HG03066 (cell line): ENCODE measurements at regions not wholly inside any gene's neighbourhood (a gene's known extent, or its start where the extent isn't known, plus 50 kb on each side); places are given as distances from the start of the nearest gene placed in this dataset.

Experiments
- ATAC-seq: cut with Tn5 transposase; IDR thresholded peaks from one replicate; pipeline ENCODE4 v1.9.1; 2021; ENCODE audit warnings: low read depth; ENCODE audit not compliant: unreplicated experiment

DNA sequence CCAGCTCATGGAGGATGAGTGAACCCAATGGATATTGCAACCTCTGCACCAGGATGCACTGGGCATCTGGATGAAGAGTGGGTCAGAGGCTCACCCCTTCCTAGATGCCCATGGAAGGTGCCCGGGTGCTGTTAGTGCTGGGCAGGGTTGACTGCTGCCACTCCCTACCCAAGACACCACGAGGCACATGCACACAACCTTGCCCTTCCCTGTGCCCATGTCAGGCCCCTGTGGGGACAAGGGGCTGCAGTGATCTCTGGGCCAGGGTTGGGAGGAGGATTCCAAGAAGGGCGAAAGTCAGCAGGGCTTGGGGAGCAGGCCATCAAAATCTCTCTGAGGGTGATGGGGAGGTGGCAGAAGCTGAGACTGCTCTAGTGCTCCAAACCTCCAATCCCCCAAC, 309.7 kb upstream of the ST6GAL2 start:
- no peak for ATAC-seq

DNA sequence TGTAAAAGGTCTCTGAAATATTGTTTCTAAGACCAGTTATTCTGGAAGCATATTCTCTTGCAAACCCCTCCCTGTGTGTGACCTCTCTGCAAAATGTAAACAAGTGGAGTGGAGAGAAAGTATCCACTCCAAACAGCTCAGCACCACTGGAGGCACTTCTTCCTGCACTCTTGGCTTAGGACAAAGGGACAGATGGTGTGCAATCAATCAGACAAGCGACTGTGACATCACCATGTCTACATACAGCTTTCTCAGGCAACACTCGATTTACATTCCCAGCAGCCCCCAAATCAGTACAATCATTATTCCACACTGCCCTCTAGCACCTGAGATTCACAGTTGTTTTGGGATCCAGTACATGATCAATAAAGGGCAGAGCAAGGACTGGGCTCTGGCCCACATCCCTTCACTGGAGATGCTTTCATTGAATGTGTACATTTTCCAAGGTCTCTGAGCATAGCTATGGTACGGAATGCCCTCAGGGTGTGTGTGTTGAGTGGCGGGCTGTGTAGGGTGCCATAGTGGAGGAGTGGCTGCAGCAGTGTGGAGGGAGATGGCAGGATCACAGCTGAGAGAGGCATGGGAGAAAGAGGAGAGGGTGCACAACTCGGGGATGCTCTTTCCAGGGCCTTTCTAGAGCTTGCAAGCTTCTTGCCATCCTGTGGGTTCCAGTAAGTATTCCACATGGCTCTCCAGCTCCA, 311.8 kb upstream of the ST6GAL2 start:
- ATAC-seq: no peak

DNA sequence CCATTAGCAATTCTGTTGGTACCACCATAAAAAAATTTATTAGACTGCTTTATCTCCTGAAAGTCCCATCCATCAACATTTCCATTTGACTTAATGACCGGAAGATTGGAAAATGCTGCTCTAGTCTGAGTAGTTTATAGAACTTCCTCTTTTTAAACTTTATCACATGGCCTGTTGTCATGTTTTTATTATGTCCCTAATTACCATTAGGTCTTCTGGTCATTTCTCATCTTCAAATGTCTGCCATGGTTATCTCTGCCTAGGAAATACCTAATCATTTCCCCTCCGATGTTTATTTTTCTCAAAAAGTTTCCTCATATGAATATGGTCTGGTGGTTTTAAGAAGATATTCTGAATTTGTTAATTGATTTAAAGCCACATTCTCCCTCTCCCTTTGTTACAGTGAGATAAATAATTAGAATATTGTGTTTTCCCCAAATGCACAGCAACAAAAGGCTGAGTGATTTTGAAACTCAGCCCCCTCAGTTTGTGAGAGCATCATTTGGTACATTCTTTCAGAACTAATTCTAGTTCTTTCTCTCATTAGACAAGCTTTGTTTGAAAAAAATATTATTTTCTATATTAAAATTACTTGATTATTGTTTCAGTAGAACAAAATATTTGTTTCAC, 317.1 kb upstream of the ST6GAL2 start:
- no peak for ATAC-seq

DNA sequence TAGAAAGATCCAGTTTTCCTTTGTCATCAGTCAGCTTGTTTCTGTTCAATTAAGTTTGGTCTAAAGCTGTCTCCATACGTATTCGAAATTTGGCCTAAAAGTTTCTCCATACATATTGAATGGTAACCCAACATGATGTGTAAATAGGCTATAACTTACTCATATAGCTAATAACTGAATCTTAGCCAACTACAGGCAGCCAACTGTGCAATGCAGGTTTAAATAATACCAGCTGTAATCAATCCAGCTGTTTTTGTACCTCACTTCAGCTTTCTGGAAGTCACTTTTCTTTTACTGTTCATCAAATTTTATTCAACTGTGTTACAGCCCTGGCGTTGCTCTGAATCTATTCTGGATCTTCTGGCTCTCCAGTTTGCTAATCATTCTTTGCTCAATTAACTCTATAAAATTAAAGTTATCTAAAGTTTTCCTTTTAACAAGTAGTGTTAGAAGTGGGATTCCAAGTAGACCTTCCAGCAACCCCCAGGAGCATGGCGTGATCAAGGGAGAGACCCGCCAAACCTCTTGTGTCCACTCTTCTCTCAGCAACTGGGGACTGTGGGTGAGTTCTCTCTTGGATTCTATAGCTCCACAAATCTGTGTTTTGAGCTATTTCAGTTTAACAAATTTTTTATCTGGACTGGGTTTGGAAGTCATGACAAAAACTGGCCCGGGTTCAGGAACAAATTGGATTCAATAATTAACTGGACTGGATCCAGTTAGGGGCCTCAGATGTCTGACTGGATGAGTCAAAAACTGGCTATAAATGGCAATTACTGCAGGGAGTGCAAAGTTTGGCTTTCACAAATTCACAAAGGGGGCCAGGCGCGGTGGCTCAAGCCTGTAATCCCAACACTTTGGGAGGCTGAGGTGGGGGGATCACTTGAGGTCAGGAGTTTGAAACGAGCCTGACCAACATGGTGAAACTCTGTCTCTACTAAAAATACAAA, 329.7 kb upstream of the ST6GAL2 start:
- no peak for ATAC-seq

DNA sequence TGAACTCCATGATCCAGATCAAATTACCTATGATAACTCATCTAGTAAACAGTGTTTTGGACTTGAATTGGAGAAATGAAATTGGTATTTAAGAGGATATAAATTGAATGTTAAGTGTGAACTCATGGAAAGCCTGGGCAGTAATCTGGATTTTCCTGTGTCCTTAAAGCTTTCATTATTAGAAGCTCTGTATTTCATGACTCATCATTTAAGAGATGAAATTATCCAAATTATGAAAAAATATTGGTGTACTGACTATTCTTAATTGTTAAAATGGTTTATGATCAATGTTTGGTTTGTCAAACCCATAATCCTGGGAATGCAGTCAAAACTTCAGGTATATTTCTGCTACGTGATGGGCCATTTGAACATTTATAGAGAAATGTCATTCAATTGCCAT, 332.2 kb upstream of the ST6GAL2 start:
- no peak for ATAC-seq

DNA sequence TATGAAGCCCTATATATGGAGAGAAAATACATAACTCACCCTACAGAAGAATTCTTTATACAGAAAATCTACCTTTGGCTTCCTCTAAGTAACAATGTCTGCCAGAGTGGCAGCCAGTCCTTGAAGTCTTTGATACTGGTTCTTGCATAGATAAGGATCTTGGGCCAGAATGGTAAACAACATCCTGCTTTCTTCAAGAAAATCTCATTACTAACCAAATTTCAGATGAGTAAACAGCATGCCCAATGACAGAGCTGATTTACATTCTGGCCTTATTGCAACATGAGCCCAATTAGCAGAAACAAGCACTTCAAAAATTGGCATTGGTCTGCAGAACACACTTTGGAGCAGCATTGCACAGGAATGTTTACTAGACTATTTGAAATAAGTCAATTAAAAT, 336.5 kb upstream of the ST6GAL2 start:
- no peak for ATAC-seq

DNA sequence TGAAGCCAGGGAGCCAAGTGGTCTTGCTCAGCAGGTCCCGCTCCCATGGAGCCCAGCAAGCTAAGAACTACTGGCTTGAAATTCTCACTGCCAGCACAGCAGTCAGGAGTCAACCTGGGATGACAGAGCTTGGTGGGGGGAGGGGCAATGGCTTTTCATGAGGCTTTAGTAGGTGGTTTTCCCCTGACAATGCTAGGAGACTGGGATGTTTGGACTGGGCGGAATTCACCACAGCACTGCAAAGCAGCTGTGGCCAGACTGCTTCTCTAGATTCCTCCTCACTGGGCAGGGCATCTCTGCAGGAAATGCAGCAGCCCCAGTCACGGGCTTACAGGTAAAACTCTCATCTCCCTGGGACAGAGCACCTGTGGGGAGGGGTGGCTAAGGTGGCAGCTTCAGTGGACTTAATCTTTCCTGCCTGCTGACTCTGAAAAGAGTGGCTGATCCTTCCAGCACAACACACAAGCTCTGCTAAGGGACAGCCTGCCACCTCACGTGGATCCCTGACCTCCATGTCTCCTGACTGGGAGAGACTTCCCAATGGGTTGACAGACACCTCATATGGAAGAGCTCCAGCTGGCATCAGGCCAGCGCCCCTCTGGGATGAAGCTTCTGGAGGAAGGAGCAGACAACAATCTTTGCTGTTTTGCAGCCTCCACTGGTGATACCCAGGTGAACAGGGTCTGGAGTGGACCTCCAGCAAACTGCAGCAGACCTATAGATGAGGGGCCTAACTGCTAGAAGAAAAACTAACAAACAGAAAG, 349.7 kb upstream of the ST6GAL2 start:
- ATAC-seq: no peak

DNA sequence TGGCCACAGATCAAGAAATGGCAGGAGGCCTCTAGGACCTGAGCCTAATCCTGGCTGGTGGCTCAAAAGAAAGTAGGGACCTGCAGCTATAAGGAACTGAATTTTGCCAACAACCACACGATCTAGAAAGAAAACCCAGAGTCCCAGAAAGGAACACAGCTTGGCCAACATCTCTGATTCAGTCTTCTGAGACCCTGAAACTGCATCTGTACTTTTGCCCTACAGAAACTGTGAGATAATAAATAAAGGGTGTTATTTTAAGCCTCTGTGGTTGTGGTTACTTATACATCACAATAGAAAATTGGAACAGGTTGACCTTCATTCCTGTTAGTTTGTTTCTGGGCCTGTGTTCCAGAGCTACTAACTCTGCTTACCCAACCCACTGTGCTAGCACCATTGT, 356.8 kb upstream of the ST6GAL2 start:
- no peak for ATAC-seq

DNA sequence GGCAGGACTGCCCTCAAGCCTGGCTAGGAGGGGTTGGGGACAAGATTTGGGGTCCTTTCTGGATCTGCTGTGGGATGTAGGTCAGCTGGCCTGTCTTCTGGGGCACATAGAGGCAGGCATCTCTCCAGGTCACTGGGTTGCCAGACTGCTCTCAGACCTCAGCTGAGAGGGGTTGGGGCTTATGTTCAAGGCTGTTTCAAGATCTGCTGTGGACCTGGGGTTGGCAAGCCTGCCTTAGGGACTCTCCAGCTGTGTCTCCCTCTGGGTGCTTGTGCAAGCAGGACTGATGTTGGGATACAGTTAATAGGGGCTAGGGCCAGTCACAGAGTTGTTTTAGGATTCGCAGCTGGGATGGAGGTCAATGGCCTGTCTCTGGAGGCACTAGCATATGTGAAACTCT, 363.0 kb upstream of the ST6GAL2 start:
- ATAC-seq: no peak

DNA sequence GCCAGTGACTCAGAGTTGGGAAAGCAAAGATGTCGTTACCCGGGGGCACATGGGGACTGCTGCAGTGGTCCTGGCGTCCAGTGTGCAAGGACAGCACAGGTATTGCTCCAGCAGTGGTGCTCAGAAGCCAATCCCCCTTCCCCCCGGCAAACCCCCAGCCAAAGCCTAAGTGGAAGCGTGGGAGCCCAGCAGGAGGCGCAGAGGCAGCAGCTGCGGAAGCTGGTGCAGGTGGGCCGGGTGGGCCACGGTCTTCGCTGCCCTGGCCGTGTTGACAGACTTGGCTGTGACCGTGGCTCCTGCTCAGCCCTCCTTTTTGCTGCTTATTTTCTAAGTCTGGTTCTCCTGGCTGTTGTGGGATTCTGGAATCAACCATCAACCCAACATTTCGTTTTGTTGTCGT, 369.8 kb upstream of the ST6GAL2 start:
- ATAC-seq: no peak

DNA sequence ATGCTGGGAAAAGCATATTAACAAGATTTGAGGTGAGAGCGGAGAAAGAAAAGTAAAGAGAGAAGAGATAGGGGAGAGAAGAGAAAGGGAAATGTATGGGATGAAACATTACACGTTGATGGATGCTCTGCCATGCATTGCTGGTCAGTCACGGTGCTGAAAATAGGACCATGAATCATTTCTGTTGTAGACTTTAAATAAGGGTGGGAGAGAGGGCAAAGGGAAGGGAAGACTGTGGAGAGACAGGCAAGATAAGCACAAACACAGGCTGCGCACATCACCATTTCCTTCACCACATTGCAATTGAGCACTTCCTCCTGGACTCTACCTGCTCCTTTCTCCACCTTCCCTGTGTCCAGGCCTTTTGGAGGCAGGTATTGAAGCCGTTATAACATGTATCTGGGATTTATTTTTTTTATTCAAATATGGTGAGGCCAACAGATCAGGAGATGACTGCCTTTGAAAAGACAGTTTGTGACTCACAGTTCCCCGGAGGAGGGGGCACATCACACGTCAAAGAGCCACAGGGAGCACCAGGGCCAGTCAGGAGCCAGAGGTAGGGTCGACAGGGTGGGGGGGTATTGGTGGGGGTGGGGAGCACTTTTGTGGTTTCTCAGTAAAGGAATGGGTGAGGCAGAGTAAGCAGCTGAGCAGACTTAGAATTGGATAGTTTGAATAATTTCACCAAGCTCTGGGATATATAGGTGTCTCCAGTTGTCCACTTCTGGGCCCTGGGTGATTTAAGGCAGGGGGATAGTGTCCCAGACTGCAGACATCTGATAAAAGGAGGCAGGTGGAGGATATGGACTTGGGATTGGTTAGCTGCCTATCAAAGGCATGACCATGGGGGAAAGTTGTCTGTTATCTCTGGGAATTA, 372.8 kb upstream of the ST6GAL2 start:
- no peak for ATAC-seq

DNA sequence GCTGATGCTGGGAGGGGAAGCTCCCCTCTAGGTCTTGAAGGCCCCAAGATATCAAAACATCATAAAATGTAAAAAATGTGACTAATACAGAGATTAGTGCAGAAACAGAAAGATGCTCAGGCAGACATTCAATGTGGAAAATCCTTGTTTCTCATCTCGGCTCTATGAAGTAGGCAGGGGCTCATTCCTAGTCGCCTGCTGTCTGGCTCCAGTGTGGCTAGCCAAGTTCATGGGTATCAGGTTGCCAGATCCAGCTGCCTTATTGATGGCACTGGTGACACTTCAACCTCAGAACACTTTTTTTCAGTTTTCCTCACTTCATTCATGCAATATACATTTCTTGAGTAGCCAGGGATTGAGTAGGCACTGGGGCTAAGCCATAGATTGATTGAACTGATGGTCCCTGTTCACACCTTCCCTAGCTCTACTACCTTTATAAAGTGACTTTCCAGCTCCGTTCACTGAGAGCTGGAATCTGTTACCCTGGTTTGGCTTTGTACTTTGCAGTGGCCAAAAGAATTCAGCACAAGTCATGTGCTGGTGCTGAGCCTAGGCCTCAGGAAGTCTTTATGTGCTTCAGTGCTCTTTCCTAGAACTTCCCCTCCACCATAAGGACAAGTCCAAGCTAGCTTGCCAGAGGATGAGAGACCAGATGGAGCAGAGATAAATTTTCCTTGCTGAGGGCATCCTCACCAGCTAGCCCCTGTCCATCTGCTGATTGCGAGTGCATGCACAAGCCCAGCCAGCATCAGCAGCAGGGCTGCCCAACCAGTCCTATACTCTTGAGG, 373.6 kb upstream of the ST6GAL2 start:
- no peak for ATAC-seq

DNA sequence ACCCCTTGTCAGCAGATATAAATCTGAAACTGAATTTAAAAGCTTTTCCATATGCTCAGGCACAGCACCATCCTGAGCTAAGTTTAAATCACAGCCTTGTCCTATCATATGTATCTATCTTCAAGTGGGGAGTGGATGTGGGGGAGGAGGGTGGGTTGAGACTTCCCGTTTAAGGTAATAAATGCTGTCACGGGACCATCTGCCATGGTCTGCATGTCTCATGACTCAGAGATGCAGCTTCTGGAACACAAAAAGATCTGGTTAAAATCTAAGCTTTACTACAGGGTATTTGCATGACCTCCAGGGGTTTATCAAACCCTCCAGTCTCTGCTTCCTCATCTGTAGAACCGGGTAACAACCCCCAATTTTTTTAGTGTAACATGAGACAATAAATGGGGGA, 377.7 kb upstream of the ST6GAL2 start:
- no peak for ATAC-seq

DNA sequence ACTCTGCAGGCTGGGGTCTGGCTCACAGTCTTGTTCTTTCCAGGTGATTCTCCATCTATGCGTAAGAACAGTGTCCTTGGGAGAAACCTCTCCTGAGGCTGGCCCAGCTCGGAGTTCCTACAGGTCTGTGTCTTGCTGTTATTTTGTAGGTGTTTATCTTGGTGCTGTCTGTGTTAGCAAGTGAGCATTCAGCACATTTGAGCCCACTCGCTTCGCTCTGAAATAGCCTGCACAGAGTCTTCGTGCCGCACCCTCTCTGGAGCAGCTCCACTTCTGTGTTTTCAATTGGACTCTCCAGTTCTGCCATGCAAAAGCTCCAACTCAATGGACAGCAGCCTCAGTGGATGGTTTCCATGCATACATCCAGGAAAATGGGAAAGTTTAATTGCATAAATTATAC, 378.2 kb upstream of the ST6GAL2 start:
- no peak for ATAC-seq

DNA sequence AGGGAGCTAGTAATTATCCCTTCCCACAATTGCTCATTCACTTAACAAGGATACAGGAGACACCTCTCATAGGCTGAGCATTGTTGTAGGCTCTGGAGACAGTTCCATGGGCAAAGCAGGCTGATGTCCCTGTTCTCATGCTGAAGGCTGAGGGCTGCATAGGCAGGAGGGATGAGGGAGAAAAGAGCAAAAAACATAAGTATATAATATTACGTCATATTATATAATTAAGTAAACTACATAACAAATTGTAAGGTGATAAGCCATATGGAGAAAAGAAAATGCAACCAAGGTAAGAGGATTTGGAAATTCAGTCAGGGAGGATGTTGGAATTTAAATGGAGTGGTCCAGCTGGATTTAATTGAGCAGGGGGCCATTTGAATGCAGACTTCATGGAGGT, 380.6 kb upstream of the ST6GAL2 start:
- no peak for ATAC-seq

DNA sequence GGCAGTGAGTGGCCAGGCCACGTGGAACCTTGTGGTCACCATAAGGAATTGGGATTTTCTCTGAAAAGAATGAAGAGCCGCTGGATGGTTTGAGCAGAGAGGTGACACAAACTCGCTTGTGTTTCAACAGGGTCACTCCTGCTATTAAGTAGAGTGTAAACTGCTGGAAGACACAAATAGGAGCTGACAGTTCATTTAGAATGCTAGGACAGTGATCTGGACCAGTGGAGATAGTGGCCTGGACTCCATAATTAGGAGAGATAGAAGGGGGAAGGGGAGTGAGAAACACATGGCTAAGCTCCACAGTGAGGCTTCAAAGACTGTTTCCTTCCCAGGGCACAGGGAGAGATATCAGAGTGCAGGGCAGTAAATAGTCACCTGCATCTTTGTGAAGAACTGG, 381.1 kb upstream of the ST6GAL2 start:
- no peak for ATAC-seq

DNA sequence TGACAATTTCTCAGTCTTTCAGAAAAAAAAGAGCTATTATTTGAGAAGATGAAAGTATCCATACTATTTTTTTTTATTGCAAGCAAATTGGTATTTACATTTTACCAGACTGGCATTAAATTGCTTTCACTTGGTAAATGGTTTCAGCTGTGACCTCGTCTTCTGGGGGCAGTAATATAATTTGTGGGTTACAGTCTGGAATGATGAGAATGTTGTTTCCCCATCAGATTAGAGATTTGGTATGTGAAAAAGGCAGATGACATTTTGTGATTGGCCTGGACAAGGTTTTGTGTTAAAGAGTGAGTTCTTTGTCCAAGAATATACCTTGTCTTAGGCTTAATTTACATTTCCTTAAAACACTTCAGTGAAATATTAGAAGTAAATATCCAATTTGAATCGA, 390.1 kb upstream of the ST6GAL2 start:
- ATAC-seq: no peak

DNA sequence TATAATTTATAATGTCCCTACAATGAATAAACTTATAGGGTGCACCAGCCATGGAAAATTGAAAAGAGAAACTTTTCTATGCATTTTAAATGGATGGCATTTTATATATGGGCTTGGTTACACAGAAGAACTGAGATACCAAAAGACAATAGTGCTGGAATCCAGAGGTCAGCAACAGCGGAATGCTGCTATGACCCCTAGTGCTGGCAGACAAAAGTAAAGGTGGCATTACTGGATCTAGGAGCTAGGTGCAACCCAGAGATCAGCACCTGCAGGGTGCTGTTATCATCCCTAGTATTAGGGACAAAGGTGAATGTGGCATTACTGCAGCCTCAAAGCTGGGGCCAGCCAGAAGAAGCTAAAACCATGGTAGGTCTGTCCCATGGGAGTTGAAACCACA, 392.7 kb upstream of the ST6GAL2 start:
- ATAC-seq: no peak

DNA sequence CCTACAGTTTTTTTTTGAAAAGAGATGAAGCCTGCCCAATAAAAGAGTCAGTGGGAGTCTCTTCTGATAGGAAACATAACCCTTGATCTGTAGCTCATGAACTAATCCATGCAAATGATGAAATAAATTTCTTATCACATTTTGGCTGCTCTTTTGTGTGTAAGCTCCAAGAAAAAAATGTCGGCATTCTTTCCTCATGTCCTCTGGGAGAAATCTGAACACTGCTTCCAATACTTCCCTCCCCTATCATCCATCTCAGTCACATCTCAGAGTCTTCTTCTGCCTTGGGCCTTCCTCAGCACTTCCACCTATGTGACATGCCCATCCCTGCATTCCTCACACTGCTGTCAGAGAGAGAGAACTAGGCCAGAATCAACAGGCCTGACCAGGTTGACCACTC, 395.7 kb upstream of the ST6GAL2 start:
- ATAC-seq: no peak
